ENCODE measurements at regions not wholly inside any gene's neighbourhood (a gene's known extent, or its start where the extent isn't known, plus 50 kb on each side); places are given as distances from the start of the nearest gene placed in this dataset.

DNA sequence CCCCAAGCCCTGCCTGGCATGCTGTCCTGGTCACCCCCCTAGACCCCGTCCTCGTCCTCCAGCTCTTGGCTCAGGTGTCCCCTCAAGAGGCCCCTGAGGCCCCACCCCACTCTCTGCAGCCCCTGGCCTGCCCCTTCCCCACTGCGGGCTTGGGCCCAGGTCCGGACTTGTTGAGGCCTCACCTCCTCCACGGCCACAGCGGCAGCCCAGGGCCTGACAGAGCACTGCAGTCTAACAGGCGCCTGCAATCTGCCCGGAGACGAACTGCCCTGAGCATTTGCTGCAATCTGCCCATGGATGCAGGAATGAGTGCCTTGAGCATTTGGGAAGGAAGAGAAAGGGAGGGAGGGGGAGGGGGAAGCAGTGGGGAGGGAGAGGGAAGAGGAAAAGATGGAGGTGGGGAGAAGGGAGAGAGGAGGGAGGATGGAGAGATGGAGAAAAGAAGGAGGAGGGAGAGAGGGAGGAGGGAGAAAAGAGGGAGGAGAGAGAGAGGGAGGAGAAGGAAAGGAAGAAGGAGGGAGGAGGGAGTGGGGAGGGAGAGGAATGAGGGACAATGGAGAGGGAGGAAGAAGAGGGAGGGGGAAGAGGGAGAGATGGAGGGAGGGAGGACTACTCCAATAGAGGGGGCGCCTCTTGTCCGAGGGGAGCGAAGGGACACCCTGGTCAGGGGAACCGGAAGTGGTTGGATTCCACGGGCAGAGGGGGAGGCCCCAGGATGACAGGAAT, 73.9 kb downstream of the PDGFA start:
- TF ChIP-seq POLR2A (IDR thresholded peaks at IDR 0.05), result no peak
- TF ChIP-seq CTCF (IDR thresholded peaks at IDR 0.05), result no peak
- H3K36me3 ChIP-seq, result no peaks in the 10 kb centered on the region
- no peaks in the 10 kb centered on the region for H3K4me1 ChIP-seq
- H3K9me3 ChIP-seq, result no peaks in the 10 kb centered on the region
- DNase-seq, result no peak
- H3K27me3 ChIP-seq, result no peaks in the 10 kb centered on the region
- no peak overlapping the region for H3K27ac ChIP-seq
- no peak overlapping the region for H3K4me3 ChIP-seq

DNA sequence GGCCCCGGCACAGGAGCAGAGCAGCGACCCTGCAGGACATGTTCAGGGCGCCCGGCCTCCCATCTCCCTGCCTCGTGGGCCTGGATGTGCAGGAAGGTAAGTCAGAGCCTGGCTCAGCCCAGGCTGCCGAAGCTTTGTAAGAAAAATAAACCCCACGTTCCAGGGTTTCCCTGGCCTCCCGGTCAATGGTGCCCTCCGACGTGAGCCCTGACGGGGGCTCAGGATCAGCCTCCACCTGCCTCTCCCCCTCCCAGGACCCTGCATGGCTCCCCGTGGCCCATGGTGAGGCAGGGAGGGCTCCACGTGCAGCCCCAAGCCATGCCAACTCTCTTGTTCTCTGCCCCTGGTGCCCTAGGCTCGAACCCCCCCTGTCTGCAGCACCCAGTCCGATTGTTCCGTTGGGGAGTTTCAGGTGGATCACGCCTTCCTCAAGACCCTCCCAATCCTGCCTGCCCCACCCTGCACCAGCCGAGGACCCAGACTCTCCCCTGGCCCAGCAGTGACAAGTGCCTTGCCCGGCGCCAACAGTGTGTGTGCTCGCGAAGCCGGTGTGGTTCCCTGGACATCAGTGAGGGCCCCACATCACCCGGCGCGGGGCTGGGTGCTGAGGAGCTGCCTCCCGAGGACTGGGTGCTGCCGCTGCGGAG, 73.2 kb downstream of the PDGFA start:
- Histone ChIP-seq H3K9me3 (no peaks in the 10 kb centered on the region), H3K4me1 (no peaks in the 10 kb centered on the region), H3K27me3 (no peaks in the 10 kb centered on the region), H3K36me3 (no peaks in the 10 kb centered on the region), H3K27ac (no peak overlapping the region), H3K4me3 (no peak overlapping the region)
- DNase-seq, result no peak
- TF ChIP-seq CTCF (IDR thresholded peaks at IDR 0.05) (no peak), POLR2A (IDR thresholded peaks at IDR 0.05) (no peak)
